ENCODE measurements at regions not wholly inside any gene's neighbourhood (a gene's known extent, or its start where the extent isn't known, plus 50 kb on each side); places are given as distances from the start of the nearest gene placed in this dataset.
A peak's percentile ranks its signal among the peaks of the same experiment; 100 is the strongest.

DNA sequence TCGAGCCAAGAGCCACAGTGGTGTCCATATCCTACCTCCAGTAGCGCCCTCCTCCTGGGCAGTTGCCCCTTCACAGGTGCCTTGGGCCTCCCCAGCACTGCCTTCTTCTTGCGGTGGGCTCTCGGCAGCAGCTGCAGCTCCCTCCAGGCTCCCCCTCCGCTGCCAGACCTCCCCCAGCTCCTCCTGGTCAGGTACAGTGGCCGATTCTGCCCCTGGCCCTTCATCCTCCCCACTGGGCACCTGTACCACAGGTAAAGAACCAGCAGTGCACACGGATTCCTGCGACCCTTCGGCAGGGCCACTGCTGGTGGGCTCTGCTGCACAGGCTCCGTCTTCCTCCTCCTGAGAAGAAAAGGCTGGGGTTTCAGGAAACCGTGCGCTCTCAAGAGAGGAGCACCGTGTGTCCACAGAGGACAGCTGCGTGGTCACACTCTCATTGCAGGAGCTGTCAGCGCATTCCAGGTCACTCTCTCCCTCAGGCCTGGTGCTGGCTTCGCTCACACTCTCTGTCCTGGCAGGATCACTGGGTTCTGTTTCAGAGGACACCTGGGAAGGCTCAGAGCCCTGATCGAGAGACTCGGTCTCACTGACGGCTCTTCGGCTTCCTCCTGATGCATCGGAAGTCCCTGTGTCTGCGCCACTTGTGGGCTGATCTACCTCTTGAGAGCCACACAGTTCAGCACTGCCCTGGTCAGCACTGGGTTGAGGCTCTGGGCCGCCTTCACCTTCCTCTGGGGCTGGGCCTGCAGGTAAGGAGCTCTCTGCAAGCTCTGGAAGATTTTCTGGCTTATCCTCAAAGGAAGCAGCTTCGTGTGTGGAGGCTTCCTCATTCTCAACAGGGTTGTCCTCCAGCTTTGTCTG lies 147.4 kb upstream of the STK17B start:
- peaks cover 19% of the 10 kb centered on the region for H3K36me3 ChIP-seq
- no peak overlapping the region for H3K4me3 ChIP-seq
- H3K27me3 ChIP-seq, result no peaks in the 10 kb centered on the region
- DNase-seq, result no peak
- peaks cover 11% of the 10 kb centered on the region for H3K9me3 ChIP-seq

- Histone ChIP-seq H3K27me3 (no peaks in the 10 kb centered on the region), H3K4me3 (no peak overlapping the region), H3K36me3 (no peaks in the 10 kb centered on the region), H3K9me3 (no peaks in the 10 kb centered on the region)
- DNase-seq, result no peak
Measured at GRCh38 chr2:196322973-196323810, 151.8 kb upstream of the STK17B start.

GRCh38 chr2:196324211-196324610 lies 152.8 kb upstream of the STK17B start:
- Histone ChIP-seq H3K27me3 (no peaks in the 10 kb centered on the region), H3K36me3 (no peaks in the 10 kb centered on the region), H3K4me3 (no peak overlapping the region), H3K9me3 (no peaks in the 10 kb centered on the region)
- DNase-seq, result no peak

GRCh38 chr2:196328088-196328680 lies 156.8 kb upstream of the STK17B start:
- Histone ChIP-seq H3K36me3 (no peaks in the 10 kb centered on the region), H3K4me3 (no peak overlapping the region), H3K9me3 (no peaks in the 10 kb centered on the region), H3K27me3 (no peaks in the 10 kb centered on the region)
- DNase-seq, result no peak

- Histone ChIP-seq H3K9me3 (no peaks in the 10 kb centered on the region), H3K27me3 (no peaks in the 10 kb centered on the region), H3K36me3 (no peaks in the 10 kb centered on the region), H3K4me3 (no peak overlapping the region)
- no peak for DNase-seq
Measured at GRCh38 chr2:196329959-196330358, 158.6 kb upstream of the STK17B start.

GRCh38 chr2:196330645-196331044 lies 159.3 kb upstream of the STK17B start:
- DNase-seq, result no peak
- H3K27me3 ChIP-seq, result no peaks in the 10 kb centered on the region
- H3K4me3 ChIP-seq, result no peak overlapping the region
- H3K9me3 ChIP-seq, result no peaks in the 10 kb centered on the region
- H3K36me3 ChIP-seq, result no peaks in the 10 kb centered on the region

DNA sequence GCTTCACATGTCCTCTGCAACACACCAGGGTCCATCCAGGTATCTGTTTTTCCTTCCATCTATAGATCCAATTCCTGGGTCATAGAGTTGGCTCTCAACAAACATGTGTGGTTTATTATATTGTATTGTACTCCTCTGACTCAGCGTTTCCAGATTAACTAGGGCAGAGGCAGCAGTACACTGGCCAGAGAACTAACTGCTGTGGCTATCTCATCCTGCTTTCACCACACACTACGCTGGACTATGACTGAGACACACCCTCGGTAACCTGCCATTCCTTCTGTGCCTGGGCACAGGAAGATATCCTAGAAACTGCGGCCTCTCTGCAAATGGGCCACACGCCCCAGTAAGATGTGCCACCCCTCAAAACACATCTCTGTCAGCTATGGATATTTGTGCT lies 159.8 kb upstream of the STK17B start:
- DNase-seq, result peak; percentile 79
- Histone ChIP-seq H3K4me3 (no peak overlapping the region), H3K9me3 (no peaks in the 10 kb centered on the region), H3K27me3 (no peaks in the 10 kb centered on the region), H3K36me3 (no peaks in the 10 kb centered on the region)

DNA sequence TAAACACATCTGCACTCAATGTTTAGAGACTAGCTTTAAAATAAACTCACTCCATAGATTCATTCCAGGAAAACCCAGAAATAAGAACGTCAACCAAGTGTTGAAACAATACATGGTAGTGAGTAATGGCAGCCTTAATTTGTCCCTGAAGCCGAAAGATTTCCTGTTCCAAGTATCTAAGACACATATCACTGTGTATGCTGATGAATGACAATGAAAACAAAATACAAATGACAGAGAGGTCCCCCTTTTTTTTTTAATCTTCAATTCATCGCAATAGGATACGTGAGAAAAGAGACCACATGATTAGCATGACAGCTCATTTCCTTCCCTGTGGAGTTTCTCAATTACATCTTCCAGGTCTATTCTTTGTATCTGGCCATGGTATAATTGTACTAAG lies 160.5 kb upstream of the STK17B start:
- Histone ChIP-seq H3K27me3 (no peaks in the 10 kb centered on the region), H3K4me3 (no peak overlapping the region), H3K36me3 (no peaks in the 10 kb centered on the region), H3K9me3 (no peaks in the 10 kb centered on the region)
- DNase-seq, result no peak

GRCh38 chr2:196333397-196333796 lies 162.0 kb upstream of the STK17B start:
- H3K36me3 ChIP-seq, result no peaks in the 10 kb centered on the region
- no peak for DNase-seq
- no peaks in the 10 kb centered on the region for H3K9me3 ChIP-seq
- no peak overlapping the region for H3K4me3 ChIP-seq
- H3K27me3 ChIP-seq, result no peaks in the 10 kb centered on the region

- Histone ChIP-seq H3K36me3 (no peaks in the 10 kb centered on the region), H3K4me3 (no peak overlapping the region), H3K9me3 (no peaks in the 10 kb centered on the region), H3K27me3 (no peaks in the 10 kb centered on the region)
- DNase-seq, result no peak
Measured at GRCh38 chr2:196334710-196335109, 163.3 kb upstream of the STK17B start.

DNA sequence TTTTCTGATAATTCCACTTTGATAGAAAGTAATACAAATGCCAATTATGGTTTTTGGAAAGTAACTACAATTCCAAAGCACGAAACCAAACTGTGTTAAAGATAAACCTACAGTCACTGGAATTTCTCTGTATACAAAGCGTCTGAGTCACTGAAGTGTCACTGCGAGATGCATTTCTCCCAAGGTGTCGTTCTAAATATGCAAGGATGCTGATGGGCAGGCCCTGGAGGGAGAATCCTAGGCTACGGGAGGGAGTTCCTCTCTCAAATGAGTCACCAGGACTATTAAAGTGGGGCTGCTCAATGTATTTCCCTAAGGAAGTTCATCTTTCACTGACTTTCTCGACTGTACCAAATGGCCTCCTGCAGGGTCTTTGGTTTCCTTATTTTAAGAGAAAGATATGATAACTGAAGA lies 163.8 kb upstream of the STK17B start:
- no peaks in the 10 kb centered on the region for H3K36me3 ChIP-seq
- no peak overlapping the region for H3K4me3 ChIP-seq
- no peaks in the 10 kb centered on the region for H3K9me3 ChIP-seq
- H3K27me3 ChIP-seq, result no peaks in the 10 kb centered on the region
- peak; percentile 90 for DNase-seq

DNA sequence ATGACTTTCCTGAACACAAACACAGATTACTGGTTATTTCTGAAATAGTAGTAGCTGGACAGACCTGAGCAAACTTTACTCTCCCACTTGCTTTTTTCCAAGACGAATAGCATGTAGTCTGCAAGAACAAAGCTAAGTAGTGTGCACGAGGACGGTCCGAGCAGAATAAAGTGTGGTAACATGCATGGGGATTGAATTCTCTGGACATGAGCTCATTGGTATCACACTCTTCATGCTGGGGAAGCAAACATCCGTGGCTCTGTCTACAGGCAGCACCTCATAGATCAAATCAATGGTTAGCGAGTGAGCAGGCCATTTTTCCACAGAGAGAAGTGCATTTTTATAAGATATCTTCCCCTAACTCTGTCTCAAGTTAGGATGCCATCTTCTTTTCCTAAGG lies 164.8 kb upstream of the STK17B start:
- DNase-seq, result no peak
- Histone ChIP-seq H3K36me3 (no peaks in the 10 kb centered on the region), H3K9me3 (no peaks in the 10 kb centered on the region), H3K4me3 (no peak overlapping the region), H3K27me3 (no peaks in the 10 kb centered on the region)

DNA sequence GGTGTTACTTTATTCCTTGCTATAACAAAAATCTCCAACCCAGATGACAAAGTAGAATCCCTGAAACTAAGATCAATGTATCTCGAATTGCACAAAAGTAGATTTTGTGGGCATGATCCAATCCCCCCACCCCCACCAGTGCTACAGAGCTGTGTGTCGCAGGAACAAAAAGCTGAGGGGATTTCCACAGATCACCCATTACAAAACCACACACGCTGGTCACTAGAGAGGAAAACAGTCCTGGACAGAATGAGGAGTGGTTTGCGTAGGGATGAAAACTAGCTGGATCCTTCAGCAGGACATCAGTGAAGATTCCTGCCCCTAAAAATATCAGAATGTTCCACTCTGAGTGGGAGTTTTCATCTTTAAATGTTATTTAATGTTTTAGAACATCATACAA lies 165.3 kb upstream of the STK17B start:
- DNase-seq, result no peak
- no peak overlapping the region for H3K4me3 ChIP-seq
- H3K9me3 ChIP-seq, result no peaks in the 10 kb centered on the region
- H3K36me3 ChIP-seq, result no peaks in the 10 kb centered on the region
- no peaks in the 10 kb centered on the region for H3K27me3 ChIP-seq

- peak; percentile 8 for DNase-seq
- H3K4me3 ChIP-seq, result no peak overlapping the region
- H3K36me3 ChIP-seq, result no peaks in the 10 kb centered on the region
- no peaks in the 10 kb centered on the region for H3K27me3 ChIP-seq
- no peaks in the 10 kb centered on the region for H3K9me3 ChIP-seq
Measured at GRCh38 chr2:196337208-196337953, 166.0 kb upstream of the STK17B start.

DNA sequence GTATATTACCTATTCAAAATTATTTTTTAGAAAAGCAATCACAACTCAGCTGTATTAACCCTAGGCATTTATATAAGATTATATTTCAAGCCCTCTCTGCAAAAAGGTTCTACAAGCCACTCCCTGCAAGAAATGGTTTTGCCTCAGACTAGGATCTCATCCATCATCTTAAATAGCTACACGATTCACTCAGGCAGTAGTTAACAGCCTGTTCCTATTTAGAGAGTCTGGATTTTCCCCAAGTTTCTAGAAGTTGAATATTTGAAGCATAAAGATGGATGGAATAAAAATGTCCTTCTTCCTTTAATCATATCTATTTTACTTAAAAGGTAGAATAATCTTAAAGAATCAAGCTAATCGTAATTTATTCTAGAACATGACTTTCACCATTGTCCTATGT lies 167.1 kb upstream of the STK17B start:
- Histone ChIP-seq H3K9me3 (no peaks in the 10 kb centered on the region), H3K36me3 (no peaks in the 10 kb centered on the region), H3K27me3 (no peaks in the 10 kb centered on the region), H3K4me3 (no peak overlapping the region)
- no peak for DNase-seq

DNA sequence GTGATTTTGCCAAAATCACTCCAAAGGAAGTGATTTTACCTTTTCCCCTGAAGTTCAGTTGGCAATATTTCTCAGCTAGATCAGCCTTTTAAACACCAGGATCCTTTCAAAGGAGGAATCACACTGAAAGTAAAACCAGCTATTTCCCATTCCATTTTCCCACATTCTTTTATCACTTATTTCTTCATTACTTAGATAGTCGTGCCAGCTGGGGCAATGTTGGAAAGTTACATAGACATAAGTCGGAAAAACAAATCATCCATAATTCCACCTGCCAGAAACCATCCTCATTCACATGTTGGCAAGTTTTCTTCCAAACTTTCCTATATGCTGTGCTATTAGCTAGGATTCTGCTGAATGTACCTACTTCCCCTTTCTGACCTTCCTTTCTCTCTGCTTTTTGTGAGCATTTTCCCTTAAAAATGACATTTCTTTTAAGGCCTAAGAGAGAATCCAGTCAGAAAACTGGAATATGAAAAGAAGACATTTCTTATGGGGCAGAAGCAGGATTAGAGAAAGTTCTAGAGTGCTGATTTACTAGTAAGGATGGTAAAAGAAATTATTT lies 170.0 kb upstream of the STK17B start:
- Histone ChIP-seq H3K36me3 (no peaks in the 10 kb centered on the region), H3K4me3 (no peak overlapping the region), H3K27me3 (no peaks in the 10 kb centered on the region), H3K9me3 (no peaks in the 10 kb centered on the region)
- no peak for DNase-seq

Measured in MG63 (cell line).